A172 (cell line): ENCODE measurements at regions not wholly inside any gene's neighbourhood (a gene's known extent, or its start where the extent isn't known, plus 50 kb on each side); places are given as distances from the start of the nearest gene placed in this dataset.

Source experiments
- DNase-seq: peaks from one replicate; pipeline ENCODE4 v3.0.0-alpha.2; 2015; ENCODE audit warnings: low spot score

DNA sequence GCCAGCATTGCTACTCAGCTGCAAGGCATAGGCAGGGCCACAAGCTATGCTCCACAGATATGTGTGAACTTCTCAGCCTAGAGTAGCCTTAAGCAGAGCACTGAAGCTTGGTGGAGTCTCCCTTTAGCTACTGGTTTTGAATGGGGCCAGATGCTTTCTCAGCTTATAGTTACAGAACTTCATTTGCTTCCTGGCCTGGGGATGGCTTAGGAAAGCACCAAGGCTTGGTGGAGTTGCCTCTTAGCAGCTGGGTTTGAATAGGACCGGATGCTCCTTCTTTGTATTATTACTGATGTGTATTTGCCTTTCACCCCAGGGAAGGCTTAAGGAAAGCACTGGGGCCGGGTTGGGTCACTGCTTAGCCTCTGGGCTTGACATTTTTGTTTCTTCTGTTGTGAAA is 497.8 kb upstream of the SEMA6A start:
- DNase-seq = no peak

DNA sequence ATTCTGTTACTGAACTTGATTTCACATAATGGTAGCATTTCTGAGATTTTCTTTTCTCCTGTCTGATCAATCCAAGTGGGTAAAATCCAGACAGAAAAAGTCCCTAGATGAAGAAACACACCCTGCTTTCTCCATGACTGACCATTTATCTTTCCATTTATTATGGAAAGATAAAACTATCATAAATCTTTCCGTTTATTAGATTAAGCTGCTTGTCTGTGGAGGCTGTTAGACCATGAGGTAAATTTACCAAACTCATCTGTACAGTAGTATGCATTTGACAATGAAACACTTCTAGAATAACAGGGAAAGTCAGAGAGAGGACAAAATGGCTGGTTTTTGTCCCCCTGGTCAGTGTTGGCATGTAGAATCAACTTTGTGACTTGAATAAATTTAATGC is 491.2 kb upstream of the SEMA6A start:
- DNase-seq = no peak

DNA sequence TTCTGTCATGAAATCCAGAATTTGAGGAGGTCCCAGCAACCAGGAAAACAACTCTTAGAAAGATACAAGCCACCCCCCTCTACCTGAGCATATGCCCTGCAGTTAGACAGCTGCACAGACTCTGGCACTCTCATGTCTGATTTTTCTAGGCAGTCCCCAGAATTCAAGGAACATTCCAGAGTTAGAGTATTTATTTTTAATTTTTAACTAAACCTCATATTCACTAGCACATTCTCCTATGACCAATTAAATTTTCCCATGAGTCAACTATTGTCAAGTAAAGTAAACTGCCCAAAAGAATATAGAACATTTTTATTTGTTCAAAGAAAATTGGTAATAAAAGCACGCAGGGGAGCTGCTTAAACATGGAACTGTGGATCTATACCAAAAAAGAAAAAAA is 490.5 kb upstream of the SEMA6A start:
- no peak for DNase-seq

DNA sequence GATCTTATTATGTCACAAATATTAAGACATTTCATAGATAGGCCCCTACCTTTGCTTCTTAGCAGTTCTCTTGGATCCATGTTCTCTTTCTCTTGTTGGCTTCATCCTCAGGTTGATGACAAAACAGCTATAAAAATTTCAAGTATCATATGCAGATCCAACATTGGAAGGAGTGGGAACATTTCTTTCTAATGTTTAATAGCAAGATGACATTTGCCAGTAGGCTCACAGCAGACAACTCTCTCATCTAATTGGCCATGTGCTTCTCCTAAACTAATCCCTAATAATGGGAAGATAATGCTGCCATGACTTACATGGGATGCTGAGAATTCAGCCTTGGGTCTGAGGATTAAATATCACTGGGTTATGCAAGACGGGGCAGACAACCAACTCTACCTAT is 485.5 kb upstream of the SEMA6A start:
- DNase-seq = no peak

DNA sequence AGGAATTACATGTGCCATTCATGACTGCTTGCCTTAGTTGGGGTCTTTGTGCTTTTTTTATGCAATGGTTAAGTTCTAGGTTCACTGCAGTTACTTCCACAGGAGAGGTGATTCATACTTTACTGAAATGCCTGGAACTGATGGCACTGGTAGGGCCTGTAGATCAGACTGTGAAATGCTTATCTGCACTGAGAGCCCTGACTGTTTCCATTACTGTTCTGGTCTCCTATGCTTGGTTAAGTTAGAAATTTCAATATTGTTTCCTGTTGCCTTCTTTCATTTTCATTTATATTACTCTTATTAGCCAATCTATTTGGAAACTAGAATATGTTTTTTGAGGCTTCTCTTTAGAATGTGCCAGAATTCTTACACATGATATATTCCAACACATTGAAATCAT is 484.1 kb upstream of the SEMA6A start:
- DNase-seq = no peak

DNA sequence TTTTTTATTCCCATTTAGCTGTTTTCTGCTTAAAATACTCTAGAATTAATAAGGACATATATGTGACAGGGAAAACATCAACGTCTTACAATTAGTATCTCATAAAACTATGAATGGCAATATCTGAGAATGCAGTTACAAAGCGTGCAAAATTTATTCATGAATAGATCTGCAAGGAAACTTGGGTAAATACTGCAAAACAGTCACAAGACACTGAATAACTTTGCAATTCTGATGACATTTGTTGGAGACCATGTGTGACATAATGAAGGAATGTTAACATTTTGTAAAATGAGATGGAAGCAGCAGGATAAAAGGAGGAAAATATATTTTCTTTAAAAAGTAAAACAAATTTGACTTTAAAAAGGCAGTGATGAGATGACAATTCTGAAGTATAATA is 480.9 kb upstream of the SEMA6A start:
- no peak for DNase-seq

DNA sequence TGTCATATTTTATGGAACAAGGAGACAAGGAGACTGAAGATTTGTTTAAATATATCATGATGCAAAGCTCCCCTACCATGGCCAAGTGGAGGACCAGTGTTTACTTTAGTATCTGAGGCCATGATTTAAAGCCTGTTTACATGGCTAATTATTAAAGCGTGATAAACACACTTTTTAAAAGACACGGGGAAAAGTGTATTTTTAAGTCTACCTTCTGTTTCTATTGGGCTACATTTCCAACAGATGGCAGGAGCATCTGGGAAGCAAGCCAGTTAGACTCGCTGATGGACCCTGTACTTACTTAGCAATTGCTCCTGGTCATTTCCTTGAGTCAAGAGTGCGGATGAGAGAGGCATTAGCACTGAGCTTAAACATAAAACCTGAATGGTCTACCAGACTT is 480.3 kb upstream of the SEMA6A start:
- no peak for DNase-seq

DNA sequence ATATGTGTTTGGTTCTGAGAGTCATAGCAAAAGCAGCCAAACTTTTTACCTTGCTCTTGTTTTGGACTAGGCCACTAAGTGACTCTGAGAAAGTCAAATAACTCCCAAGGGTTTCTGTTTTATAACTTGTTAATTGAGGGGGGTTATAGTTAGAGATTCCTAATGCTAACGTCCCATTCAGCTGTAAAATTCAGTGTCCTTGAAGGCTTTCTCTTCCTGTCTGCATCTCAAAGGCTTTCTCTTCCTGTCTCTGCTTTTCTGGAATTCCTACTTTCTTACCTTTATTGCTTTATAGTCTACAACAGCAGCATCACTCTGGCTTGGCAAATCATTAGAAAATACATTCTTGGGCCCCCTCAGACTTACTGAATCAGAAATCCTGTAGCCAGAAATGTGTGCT is 479.5 kb upstream of the SEMA6A start:
- no peak for DNase-seq

DNA sequence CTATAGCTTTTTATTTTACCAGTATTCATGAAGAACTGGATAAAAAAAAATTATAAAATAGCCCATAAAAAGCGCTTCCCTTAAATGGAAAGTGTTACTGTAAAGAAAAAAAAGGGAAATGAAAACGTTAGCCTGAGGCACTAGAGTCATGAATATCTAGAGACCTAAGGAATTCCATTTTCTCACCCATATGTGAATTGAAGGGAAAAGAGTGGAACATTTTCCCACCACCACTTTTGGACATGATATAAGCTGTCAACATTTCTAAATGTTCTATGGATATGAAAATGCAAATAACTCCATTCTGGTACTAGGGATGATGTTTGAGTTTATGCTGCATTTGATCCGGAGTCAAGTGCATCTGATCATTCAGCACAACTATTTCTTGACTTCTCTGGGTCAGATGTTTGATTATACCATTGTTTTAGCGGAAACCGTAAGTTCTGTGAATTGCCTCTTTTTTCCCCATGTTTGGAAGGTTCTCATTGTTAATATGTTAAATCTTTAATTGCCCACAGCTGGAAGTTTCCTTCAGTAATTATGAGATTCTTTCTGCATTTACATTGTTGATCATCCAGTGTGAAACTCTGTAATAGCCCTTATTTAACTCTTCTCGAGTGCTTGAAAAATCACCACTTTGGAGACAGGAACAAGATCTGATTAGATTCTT is 467.4 kb upstream of the SEMA6A start:
- no peak for DNase-seq

DNA sequence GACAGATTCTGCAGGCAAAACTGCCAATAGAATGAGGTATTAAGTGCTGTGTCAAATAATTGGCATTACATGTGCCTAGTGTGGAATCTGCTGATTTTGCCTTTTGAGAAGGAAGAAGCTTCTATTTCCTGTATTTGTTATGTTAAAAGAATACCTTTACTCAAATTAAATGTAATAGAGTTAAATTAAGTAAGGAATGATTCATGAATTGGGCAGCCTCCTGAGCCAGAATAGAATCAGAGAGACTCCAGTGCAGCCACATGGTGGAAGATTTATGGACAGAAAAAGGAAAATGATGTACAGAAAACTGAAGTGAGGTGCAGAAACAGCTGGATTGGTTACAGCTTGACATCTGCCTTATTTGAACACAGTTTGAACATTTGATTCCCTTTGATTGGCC is 464.4 kb upstream of the SEMA6A start:
- no peak for DNase-seq

DNA sequence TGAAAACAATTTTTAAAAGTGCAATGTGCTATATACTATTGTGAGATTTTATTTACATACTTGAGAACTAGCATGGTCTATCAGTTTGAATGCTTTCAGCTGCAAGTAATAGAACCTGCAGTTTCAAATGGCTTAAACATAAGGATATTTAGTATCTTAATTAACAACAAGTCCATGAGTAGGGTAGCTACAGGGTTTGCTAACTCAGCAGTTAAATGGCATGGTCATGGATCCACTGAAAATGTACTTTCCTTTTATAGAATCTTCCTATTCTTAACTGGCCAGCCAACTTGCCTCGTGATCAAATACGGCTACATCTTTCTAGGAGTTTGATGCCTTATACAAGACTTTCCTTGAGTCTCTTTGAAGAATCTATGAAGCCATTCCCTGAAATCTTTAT is 452.8 kb upstream of the SEMA6A start:
- DNase-seq = no peak

DNA sequence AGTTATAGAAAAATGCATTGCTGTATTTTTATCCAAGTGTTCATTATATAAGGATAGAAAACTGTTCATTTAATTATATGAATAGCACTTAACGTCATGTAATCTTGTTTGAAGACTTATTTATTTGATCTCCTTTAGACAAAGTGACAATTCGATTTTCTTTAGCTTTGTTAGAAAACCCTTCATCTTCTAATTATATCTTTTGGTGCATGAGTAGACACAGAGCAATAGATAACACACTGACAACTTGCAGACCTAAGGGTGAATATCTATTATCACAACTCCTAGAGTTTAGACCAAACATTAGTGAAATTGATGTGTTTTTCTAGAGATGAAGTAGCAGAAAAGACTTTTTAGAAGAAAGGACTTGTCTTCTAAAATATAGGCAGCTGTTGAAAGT is 446.4 kb upstream of the SEMA6A start:
- no peak for DNase-seq

DNA sequence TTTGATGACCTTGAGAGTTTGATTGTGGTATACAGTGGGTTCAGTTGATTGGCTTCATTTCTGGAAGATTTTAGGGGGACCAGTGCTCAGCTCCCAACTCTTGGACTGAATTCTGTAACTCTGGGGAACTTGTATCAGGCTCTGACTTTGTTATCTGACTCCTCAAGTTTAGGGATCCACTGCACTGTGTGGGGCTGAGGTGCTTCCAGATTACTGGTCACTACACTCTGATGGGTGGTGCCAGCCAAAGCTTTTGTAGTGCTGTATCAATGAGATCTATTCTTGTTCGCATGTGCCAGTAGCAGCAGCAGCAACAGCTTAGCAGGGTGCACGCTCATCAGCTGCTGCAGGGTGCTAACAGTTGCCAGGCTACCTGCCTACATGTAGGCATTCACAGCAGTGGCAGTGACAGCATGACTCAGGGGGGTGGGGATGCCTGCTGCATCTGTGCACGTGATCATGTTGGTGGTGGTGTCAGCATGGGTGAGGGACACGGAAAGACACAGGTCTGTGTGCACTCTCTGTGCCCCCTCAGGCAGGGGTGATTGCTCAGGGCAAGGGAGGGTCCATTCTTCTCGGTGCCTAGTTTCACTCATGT is 438.8 kb upstream of the SEMA6A start:
- no peak for DNase-seq

DNA sequence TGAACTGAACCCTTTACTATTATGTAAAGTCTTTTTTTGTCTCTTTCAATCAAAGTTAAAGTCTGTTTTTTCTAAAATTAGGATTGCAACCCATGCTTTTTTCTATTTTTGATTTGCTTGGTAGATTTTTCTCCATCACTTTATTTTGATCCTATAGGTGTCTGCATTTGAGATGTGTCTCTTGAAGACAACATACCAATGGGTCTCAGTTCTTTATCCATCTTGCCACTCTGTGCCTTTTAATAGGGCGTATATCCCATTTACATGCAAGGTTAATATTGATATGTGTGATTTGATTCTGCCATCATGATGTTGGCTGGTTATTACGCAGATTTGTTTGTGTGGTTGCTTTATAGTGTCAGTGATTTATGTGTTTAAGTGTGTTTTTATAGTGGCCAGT is 436.0 kb upstream of the SEMA6A start:
- no peak for DNase-seq

DNA sequence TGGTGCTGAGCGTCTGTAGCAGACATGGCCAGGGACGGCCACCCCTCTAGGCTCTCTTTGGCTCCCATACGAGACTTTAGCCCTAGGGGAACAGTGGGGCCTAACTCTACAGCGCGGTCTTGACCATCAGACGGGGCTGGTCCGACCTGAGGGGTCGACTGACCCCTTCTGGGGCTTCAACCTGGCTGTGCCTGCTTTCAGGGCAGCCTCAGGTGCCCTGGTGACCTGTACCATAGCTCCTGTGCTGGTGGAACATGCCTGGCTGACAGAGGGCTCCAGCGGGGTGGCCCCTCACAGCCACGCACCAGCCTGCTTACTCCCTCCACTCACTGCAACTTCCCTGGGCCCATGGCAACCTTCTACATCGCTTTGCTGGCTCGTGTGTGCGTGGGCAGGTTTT is 423.4 kb upstream of the SEMA6A start:
- DNase-seq = no peak

DNA sequence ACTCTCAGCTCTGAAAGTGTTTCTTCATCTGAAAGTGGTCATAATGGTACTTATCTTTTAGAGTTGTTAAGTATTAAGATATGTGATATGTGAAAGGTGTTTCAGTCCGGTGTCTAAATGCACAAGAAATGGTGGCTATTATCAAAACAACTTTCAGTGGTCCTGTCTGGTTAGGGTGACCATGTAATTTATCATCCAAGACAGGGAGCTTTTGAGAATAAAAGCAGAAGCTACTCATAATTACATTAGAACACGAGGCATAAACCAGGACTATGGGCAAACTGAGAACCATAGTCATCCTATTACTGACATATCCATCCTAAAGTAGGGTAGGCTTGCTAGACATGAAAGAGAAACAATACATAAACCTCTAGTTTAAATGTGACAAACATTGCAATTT is 418.1 kb upstream of the SEMA6A start:
- no peak for DNase-seq

DNA sequence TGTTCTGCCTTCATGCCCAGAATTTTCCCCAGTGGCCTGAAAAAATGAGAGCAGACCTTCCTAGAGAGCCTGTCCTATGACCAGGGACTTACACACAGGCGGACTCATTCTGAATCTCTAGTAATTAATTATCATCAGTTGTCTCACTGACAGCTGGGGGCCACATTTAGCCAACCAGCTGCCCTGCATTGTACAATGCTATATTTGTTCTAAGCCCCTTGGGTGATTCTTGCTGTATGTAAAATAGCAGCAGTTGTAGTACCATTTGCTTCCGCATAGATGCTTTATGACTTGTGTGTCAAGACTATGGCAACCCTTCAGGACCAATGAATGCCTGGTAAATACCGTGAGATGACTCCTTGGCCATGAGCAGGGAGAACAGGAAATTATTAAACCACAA is 415.4 kb upstream of the SEMA6A start:
- DNase-seq = peak; percentile 8

DNA sequence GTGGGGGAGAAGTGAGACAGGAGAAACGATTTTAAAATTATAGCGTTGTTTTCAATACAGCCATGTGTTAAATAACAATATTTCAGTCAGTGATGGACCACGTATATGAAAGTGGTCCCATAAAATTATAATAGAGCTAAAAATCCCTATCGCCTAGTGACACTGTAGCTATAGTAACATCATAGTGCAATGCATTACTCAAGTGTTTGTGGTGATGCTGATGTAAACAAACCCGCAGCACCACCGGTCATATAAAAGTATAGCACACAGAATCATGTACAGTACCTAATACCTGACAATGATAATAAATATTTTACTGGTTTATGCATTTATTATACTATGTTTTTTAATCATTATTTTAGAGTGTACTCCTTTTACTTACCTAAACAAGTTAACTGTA is 407.4 kb upstream of the SEMA6A start:
- DNase-seq = no peak

DNA sequence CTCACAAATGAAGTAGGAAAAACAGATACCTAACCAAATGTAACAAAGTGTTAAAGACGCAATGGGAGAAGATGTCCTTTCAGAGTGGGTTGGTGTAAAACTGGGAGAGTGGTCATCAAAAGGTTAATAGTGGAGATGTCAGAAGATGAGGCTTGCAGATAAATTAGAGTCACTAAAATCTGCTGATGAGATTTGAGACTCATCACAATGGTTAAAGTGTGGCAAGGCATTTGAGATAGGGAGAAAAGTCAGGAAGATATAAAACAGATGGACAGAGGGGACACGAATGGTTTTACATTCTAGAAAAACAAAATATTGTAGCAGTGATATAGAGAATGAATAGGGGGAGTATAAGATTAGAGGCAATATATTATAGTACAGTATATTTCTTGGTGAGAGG is 406.0 kb upstream of the SEMA6A start:
- no peak for DNase-seq

DNA sequence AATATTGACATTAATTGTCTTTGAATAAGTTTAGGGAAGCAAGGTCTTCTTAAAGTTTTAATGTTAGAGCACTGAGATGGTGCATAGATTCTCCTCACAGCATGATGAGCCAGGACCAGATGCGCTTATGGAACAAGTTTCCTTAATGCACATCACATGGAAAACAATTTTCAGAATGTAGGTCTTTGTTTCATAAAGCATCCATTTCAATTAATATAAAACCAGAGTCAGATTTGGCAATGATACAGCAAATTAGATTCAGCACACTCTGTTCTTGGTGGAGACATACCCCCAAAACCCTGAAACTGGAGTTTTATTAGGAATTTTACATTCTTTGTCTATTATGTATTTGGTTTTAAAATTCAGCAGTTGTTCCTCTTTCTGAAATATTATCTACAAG is 402.1 kb upstream of the SEMA6A start:
- DNase-seq = no peak

DNA sequence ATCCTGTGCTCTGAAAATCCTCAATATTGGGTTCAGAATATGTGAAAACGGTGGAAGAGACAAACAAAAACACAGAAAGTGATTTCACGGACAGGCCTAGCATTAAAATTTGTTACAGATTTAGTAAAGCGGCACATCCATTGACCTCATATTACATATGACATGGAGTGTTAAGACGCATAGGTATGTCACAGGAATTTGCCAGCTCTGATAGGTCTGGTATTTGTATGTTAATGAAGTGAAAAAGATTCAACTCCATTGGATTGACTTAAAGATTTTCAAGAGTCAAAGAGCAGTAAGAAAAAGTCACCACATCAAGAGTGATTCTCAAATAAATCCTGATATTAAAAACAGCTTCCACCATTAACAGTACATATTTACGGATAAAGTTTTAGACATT is 396.5 kb upstream of the SEMA6A start:
- no peak for DNase-seq

DNA sequence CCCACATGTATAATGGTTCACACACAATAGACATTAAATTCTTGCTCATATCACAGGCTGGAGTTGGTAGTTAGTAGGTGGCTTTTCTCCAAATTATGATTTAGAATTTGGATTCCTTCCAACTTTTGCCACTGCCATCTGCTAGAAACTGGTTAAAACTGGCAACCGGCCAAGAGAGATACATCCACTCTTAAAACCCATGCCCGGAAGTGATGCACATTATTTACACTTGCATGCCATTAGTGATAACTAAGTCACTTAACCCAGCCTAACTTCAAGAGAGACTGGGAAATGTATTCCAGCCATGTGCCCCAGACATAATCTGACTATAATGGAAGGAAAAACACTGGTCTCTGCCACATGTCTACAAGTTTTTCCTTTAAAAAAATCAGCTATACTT is 395.7 kb upstream of the SEMA6A start:
- DNase-seq = peak; percentile 43

DNA sequence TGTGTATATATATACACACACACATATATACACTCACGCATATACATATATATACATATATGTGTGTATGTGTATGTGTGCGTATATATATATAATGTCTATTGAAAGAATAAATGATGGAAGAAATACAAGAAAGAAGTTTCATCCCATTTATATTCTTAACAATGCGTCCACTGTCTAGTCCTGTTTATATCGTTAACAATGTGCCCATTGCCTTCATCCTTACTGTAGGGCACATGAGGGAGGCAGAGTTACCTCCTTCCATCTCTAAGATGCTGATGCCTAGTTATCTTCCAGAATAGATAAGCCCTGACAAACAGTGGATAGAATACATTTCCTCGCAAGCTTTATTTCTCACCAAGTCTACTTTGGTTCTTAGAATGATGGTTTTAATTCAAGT is 389.8 kb upstream of the SEMA6A start:
- no peak for DNase-seq

DNA sequence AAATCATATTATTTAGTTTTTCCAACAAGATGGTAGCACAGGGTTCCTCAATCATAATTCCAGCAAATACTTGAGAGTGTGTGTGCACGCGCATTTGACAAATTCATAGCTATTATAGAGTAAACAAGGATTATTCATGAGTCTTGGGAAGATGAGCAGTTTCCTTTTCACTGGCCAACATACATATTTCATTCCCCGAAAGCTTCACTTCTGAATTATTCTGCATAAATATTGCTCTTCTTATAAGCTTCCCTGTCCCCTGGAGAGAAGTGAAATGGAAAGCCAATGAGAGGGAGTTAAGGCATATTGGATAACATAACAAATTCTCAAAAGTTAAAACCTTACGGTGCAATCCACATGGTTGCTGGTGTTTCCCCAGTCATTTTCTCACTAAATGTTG is 386.4 kb upstream of the SEMA6A start:
- DNase-seq = no peak
